ENCODE measurements at regions not wholly inside any gene's neighbourhood (a gene's known extent, or its start where the extent isn't known, plus 50 kb on each side); places are given as distances from the start of the nearest gene placed in this dataset.

DNA sequence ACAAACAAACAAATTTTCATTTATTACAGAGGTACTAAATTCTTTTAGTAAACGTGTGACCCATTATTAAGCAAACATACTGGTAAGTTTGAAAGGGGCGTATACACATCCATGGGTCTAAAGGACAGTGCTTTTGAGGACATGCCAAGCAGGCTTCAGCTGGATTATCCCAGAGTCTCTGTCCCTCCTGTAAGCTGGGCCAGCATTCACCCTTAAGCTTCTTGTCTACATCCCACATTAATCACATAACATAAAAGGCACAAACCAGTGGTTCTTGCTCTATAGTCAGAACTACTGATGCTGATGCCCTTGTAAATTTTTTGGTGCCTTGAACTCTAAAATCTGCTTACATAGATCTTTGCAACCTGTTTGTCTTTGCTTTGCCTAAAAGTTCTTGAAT is 150.8 kb upstream of the BNIP2 start:
- TF ChIP-seq, protein P1, sequence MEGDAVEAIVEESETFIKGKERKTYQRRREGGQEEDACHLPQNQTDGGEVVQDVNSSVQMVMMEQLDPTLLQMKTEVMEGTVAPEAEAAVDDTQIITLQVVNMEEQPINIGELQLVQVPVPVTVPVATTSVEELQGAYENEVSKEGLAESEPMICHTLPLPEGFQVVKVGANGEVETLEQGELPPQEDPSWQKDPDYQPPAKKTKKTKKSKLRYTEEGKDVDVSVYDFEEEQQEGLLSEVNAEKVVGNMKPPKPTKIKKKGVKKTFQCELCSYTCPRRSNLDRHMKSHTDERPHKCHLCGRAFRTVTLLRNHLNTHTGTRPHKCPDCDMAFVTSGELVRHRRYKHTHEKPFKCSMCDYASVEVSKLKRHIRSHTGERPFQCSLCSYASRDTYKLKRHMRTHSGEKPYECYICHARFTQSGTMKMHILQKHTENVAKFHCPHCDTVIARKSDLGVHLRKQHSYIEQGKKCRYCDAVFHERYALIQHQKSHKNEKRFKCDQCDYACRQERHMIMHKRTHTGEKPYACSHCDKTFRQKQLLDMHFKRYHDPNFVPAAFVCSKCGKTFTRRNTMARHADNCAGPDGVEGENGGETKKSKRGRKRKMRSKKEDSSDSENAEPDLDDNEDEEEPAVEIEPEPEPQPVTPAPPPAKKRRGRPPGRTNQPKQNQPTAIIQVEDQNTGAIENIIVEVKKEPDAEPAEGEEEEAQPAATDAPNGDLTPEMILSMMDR (IDR thresholded peaks at IDR 0.05; ENCODE audit: borderline replicate concordance, extremely low read depth, low read length, poor library complexity, severe bottlenecking) = no peak
- no peak for TF ChIP-seq EZH2 (IDR thresholded peaks at IDR 0.05; ENCODE audit: borderline replicate concordance, low read depth, low read length, severe bottlenecking)
